GM06990 (cell line): ENCODE measurements at regions not wholly inside any gene's neighbourhood (a gene's known extent, or its start where the extent isn't known, plus 50 kb on each side); places are given as distances from the start of the nearest gene placed in this dataset.

ENCODE experiments used
- DNase-seq: peaks from one replicate; pipeline ENCODE4 v3.0.0-alpha.2; 2011; ENCODE audit not compliant: insufficient read length; ENCODE audit errors: extremely low read depth
- H3K27me3 ChIP-seq: replicated peaks from 2 replicates; pipeline ENCODE4 v1.6.0; 2011; ENCODE audit warnings: low read length; ENCODE audit not compliant: control insufficient read depth, insufficient read depth
- H3K36me3 ChIP-seq: 2 replicates; pipeline ENCODE4 v1.5.1; 2011; ENCODE audit warnings: low read length; ENCODE audit not compliant: control insufficient read depth, insufficient read depth
- H3K4me3 ChIP-seq: replicated peaks from 2 replicates; pipeline ENCODE4 v1.5.1; 2011; ENCODE audit warnings: low read depth, mild to moderate bottlenecking, control low read depth, low read length
- CTCF ChIP-seq: IDR thresholded peaks from 2 replicates; pipeline ENCODE4 v1.5.1; 2011; ENCODE audit warnings: low read length, control low read depth, mild to moderate bottlenecking, inconsistent platforms; ENCODE audit not compliant: insufficient read depth, poor library complexity, severe bottlenecking

DNA sequence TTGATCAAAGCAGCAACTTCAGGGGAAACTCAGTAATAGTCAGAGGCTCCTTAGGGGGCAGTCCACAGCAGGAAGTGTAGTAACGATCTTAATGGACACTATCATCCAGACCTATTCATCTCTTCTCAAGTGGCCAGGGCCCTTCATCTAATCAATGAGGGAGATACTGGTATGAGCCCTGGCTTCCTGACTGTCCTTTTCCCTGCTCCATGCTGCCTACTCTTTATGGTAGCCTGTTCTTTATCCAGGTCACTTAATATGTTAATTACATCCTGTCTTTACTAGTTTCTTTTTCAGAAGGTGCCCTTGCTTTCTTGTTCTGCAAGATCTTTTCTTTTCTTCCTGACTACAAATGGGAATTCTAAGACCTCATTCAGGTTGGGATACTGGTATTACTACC, 197.1 kb downstream of the CAVIN4 start:
- Histone ChIP-seq H3K27me3 (no peaks in the 10 kb centered on the region), H3K36me3 (no peaks in the 10 kb centered on the region), H3K4me3 (no peak overlapping the region)
- TF ChIP-seq CTCF: no peak
- DNase-seq: no peak

DNA sequence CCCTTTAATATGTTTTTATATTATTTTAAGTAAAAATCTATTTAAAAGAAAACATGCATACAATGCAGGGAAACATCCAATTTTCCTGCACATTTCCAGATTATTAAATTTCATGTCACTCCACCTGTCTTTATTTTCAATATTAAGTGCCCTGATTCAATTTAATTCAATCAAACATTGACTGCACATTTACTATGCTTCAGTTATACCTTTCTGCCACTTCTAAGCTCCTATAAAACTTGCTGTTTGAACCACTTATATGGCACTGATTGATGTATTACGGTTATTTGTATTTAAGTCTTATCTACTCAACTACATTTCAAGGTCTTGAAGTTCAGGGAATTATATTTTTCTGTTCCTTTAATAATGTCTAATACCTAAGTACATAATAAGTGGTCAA, 198.0 kb downstream of the CAVIN4 start:
- Histone ChIP-seq H3K4me3 (no peak overlapping the region), H3K27me3 (no peaks in the 10 kb centered on the region), H3K36me3 (no peaks in the 10 kb centered on the region)
- TF ChIP-seq CTCF: no peak
- no peak for DNase-seq

DNA sequence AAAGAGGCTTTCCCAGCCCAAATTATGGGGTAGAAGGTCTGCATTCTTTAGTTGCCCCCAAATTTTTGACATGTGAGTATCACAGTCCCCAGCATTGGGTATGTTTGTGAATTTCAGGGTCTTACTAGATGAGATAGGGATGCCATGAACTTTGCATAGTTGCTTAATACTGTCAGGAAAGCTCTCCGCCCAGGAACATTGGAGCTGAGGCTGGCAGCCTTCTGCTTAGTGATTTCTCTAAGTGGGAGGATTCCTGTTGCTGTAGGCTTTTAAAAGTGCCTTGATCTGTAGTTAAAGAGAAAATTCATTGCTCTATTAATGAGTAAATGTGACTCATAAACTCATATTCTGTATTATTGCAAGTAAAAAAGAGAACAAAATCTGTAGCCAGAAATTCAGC, 206.9 kb downstream of the CAVIN4 start:
- TF ChIP-seq CTCF: no peak
- no peaks in the 10 kb centered on the region for H3K27me3 ChIP-seq
- DNase-seq: no peak
- no peak overlapping the region for H3K4me3 ChIP-seq
- H3K36me3 ChIP-seq: no peaks in the 10 kb centered on the region

DNA sequence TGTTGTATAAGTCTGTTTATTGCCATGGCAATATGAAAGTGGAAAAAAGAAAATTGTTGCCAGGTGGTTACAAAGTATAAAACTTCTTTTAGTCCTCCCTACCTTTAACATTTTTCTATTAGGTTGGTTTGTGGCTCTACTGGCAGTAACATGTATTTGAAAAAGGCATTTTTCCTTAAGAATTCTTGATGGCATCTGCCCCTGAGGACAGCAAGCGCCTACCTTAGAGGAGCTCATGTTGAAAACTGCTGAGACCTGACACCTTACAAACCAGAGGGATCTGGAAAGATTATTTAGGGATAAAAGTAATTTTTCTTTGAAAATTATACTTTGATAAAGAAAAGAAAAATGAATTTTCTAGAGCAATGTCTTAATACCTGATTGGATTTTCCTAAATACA, 208.1 kb downstream of the CAVIN4 start:
- TF ChIP-seq CTCF: no peak
- no peak for DNase-seq
- no peaks in the 10 kb centered on the region for H3K36me3 ChIP-seq
- no peak overlapping the region for H3K4me3 ChIP-seq
- no peaks in the 10 kb centered on the region for H3K27me3 ChIP-seq

GRCh38 chr9:100794738-100795269, 216.9 kb downstream of the CAVIN4 start:
- no peaks in the 10 kb centered on the region for H3K27me3 ChIP-seq
- no peak overlapping the region for H3K4me3 ChIP-seq
- no peaks in the 10 kb centered on the region for H3K36me3 ChIP-seq
- DNase-seq: no peak
- TF ChIP-seq CTCF: no peak

DNA sequence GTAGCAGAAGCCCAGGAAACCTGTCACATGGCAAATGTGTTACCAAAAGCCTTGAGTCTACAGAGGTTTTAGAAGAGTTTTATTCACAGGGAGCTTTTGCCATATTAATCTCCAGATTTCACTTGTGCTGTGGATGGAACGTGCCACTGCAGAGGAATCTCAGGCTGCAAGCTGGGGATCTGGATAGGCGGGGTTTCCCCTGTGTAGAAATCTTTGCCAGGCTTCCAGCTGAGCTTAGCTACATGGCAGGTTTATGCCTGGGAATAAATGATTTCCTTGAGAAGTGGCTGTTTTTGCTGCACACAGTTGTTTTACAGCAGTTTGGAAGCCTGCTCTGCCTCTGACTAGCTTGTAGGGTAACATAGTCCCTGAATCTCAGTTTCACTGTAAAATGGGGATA, 224.6 kb upstream of the PLPPR1 start:
- no peaks in the 10 kb centered on the region for H3K36me3 ChIP-seq
- H3K27me3 ChIP-seq: no peaks in the 10 kb centered on the region
- H3K4me3 ChIP-seq: no peak overlapping the region
- TF ChIP-seq CTCF: no peak
- DNase-seq: no peak
